ENCODE measurements at regions not wholly inside any gene's neighbourhood (a gene's known extent, or its start where the extent isn't known, plus 50 kb on each side); places are given as distances from the start of the nearest gene placed in this dataset.
"Not testable (repeated sequence)": the region's sequence is repeated elsewhere in the genome, so short reads cannot be mapped to it uniquely, and the experiment has no call there.

- not testable (repeated sequence) for DNase-seq
Observed at GRCh38 chr13:109268492-109268891, 517.9 kb downstream of the IRS2 start.

- not testable (repeated sequence) for DNase-seq
Observed at GRCh38 chr13:109267400-109267799, 519.0 kb downstream of the IRS2 start.

GRCh38 chr13:109265438-109265742 is 521.0 kb downstream of the IRS2 start:
- not testable (repeated sequence) for DNase-seq

- not testable (repeated sequence) for DNase-seq
Observed at GRCh38 chr13:109264603-109265437, 521.6 kb downstream of the IRS2 start.

- DNase-seq, result not testable (repeated sequence)
Observed at GRCh38 chr13:109257761-109258157, 528.6 kb downstream of the IRS2 start.

Data from eye (tissue), 1 donor.